Lung (tissue), 11 donors: ENCODE measurements at regions not wholly inside any gene's neighbourhood (a gene's known extent, or its start where the extent isn't known, plus 50 kb on each side); places are given as distances from the start of the nearest gene placed in this dataset.

Source experiments
- ATAC-seq: fragments of 200-7000 bp; cut with Tn5 transposase; one replicate; pipeline ENCODE4 v1.9.1; 2020; ENCODE audit warnings: moderate number of reproducible peaks; ENCODE audit not compliant: insufficient read depth, low FRiP score
- DNase-seq, 3 donors: peaks; one replicate each; pipeline ENCODE4 v3.0.0-alpha.2; 2013 to 2017
- H3K27ac ChIP-seq, 2 donors: one replicate each; pipeline ENCODE4 v1.5.1; 2013; ENCODE audit warnings: mild to moderate bottlenecking in 2 of 2, moderate library complexity in 2 of 2, control low read depth in 1 of 2, inconsistent platforms in 1 of 2, low read depth in 1 of 2, low read length in 1 of 2
- H3K27me3 ChIP-seq, 3 donors: one replicate each; pipeline ENCODE4 v1.5.1; 2013; ENCODE audit warnings: low read length in 2 of 3; ENCODE audit not compliant: control insufficient read depth in 3 of 3, insufficient read depth in 3 of 3
- H3K36me3 ChIP-seq, 4 donors: one replicate each; pipeline ENCODE4 v1.5.1; 2013; ENCODE audit warnings: low read length in 4 of 4, mild to moderate bottlenecking in 1 of 4, moderate library complexity in 1 of 4; ENCODE audit not compliant: control insufficient read depth in 4 of 4, insufficient read depth in 4 of 4
- H3K4me1 ChIP-seq, 5 donors: one replicate each; pipeline ENCODE4 v1.5.1; 2013; ENCODE audit warnings: low read length in 5 of 5, mild to moderate bottlenecking in 2 of 5, moderate library complexity in 1 of 5; ENCODE audit not compliant: control insufficient read depth in 5 of 5, insufficient read depth in 5 of 5
- H3K4me3 ChIP-seq: one replicate; pipeline ENCODE4 v1.5.1; 2013; ENCODE audit warnings: mild to moderate bottlenecking, control low read depth, moderate library complexity
- H3K9ac ChIP-seq, 2 donors: one replicate each; pipeline ENCODE4 v1.5.1; 2013; ENCODE audit warnings: low read length in 2 of 2, control low read depth in 1 of 2; ENCODE audit not compliant: insufficient read depth in 1 of 2
- H3K9me3 ChIP-seq, 4 donors: one replicate each; pipeline ENCODE4 v1.5.1; 2013; ENCODE audit warnings: low read length in 3 of 4, mild to moderate bottlenecking in 1 of 4, moderate library complexity in 1 of 4; ENCODE audit not compliant: control insufficient read depth in 4 of 4, insufficient read depth in 3 of 4
- CTCF ChIP-seq: IDR thresholded peaks from 2 replicates; pipeline ENCODE4 v1.5.1; 2012; ENCODE audit warnings: mild to moderate bottlenecking; ENCODE audit errors: control extremely low read depth, extremely low read depth
- WGBS, 2 donors: extraction: QIAGEN DNeasy Blood & Tissue Kit; methylation state at CpG; one replicate each; pipeline ENCODE4 v1.1.7; 2013; 5-methylcytosine and 5-hydroxymethylcytosine counted together
- donor health status: control.
- donor health status: control.
- donor health status: Bipolar disorder and iron deficiency.
- donor health status: healthy.
- donor health status: DM: yes; HTN: yes; CAD: no.

- Histone ChIP-seq H3K4me1 (no peaks in the 10 kb centered on the region), H3K4me3 (no peak overlapping the region), H3K9me3 (no peaks in the 10 kb centered on the region), H3K27ac (no peak overlapping the region), H3K27me3 (no peaks in the 10 kb centered on the region), H3K9ac (no peak overlapping the region), H3K36me3 (no peaks in the 10 kb centered on the region)
- DNase-seq: no peak
- ATAC-seq: no peak
- WGBS, 2 donors: 69 to 88% methylated on average over 6 of the region's 6 CpGs
- no peak for TF ChIP-seq CTCF
Measured at GRCh38 chrX:122833230-122833629, 350.8 kb upstream of the GRIA3 start.

DNA sequence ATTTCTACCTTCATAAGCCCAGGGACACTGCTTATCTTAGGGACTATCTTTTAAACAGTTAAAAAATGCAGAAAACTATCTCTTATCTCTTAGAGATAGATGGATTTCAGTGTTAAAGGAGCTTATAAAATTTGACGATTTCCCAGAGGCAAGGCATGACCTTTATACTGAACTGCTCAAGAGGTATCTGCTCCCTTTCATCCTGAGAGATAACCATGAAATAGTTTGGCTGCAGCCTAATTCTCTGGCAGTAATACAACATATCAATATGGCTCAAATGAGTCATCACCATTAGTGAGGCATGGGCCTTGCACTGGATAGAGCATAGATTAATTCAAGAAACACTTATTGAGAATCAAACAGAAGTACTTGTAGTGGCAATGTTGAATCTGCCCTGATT, 348.2 kb upstream of the GRIA3 start:
- no peak for TF ChIP-seq CTCF
- no peaks in the 10 kb centered on the region for H3K27me3 ChIP-seq
- no peaks in the 10 kb centered on the region for H3K9me3 ChIP-seq
- 39 to 79% methylated on average over 1 of the region's 1 CpG for WGBS, 2 donors
- H3K27ac ChIP-seq: no peak overlapping the region
- no peaks in the 10 kb centered on the region for H3K4me1 ChIP-seq
- H3K9ac ChIP-seq: no peak overlapping the region
- no peak overlapping the region for H3K4me3 ChIP-seq
- ATAC-seq (no peak), DNase-seq (no peak)
- no peaks in the 10 kb centered on the region for H3K36me3 ChIP-seq

- H3K4me1 ChIP-seq: no peaks in the 10 kb centered on the region
- TF ChIP-seq CTCF: no peak
- H3K27ac ChIP-seq: no peak overlapping the region
- no peak for ATAC-seq
- 72 to 80% methylated on average over 4 of the region's 4 CpGs for WGBS, 2 donors
- H3K9ac ChIP-seq: no peak overlapping the region
- no peaks in the 10 kb centered on the region for H3K27me3 ChIP-seq
- H3K4me3 ChIP-seq: no peak overlapping the region
- no peak for DNase-seq
- no peaks in the 10 kb centered on the region for H3K9me3 ChIP-seq
- no peaks in the 10 kb centered on the region for H3K36me3 ChIP-seq
Measured at GRCh38 chrX:122850326-122850725, 333.8 kb upstream of the GRIA3 start.

DNA sequence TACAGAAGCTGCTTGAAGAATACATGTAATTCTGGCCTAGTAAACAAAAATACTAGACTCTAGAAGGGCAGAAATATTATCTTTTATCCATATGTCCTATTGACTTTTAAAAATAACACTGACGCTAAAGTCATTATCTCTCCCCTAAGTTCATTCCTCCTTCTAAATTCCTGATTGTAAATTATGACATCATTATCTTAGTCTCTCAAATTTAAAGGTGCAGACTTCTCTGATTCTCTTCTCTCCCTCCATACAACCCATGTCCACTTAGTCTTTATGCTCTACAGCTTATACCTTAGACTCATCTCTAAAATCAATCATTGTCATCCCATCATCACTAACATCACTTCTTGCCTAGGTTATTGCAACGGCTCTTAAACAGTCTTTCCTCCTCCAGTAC, 327.9 kb upstream of the GRIA3 start:
- no peak for ATAC-seq
- Histone ChIP-seq H3K9ac (no peak overlapping the region), H3K4me1 (no peaks in the 10 kb centered on the region), H3K4me3 (no peak overlapping the region), H3K9me3 (no peaks in the 10 kb centered on the region), H3K36me3 (no peaks in the 10 kb centered on the region), H3K27me3 (no peaks in the 10 kb centered on the region), H3K27ac (no peak overlapping the region)
- WGBS, 2 donors: 47 to 54% methylated on average over 2 of the region's 2 CpGs
- DNase-seq: no peak
- no peak for TF ChIP-seq CTCF
